GM04504 (cell line): ENCODE measurements at regions not wholly inside any gene's neighbourhood (a gene's known extent, or its start where the extent isn't known, plus 50 kb on each side); places are given as distances from the start of the nearest gene placed in this dataset.
"Not testable (repeated sequence)": the region's sequence is repeated elsewhere in the genome, so short reads cannot be mapped to it uniquely, and the experiment has no call there.

Source experiments
- DNase-seq: peaks from one replicate; pipeline ENCODE4 v3.0.0-alpha.2; 2012; ENCODE audit warnings: low read depth

GRCh38 chr5:36782612-36783011 is 94.0 kb upstream of the NIPBL start:
- not testable (repeated sequence) for DNase-seq

DNA sequence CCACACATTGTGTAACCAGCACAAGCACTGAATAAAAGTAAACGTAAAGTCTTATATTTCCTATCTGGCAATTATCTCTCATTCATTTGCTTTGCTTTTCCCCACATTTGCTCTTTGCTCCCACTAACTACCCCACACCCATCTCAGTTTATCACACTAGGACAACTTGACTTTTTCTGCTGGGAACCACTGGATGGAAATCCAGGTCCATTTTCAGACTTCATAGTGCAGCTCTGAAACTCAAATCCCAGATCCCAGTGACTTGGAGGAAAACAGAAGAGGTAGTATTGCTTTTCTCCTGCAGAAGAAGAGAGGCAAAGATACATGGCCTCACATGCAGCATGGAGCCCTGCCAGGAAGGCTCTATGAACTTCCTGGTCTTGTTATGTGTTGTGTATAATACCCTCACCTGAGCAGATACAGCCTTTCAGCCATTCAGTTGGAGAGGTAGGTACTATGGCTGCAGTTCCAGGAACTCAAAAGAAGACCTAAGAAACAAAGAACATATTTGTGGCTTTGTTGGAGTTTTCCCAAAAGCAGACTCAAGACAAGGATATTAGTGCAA is 90.0 kb upstream of the NIPBL start:
- no peak for DNase-seq

DNA sequence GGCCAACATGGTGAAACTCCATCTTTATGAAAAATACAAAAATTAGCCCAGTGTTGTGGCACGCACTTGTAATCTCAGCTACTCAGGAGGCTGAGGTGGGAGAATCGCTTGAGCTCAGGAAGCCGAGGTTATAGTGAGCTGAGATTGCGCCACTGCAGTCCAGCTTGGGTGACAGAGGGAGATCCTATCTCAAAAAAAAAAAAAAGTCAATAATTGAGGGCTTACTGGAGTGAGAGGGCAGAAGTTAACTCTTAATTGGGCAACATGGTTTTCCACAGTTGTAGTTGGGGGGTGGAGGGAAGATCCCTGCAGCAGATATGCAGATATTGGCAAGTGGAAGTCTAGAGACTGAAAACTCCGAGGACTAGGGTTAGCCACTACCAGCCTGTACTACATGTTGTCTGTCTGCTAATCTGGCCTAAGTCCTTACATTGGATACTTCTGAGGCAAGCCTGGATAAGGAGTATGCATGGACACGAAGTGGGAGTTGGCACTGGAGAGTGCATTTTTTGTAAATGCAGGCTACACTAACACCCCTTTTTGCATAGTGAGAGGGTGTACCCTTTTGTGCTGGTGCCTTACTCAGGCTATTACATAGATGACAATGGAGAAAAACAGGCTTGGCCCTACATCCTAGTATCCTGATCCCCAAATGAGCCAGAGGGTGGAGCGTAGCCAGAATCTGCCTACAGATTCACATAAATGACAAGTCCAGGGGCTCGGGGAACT is 89.0 kb upstream of the NIPBL start:
- DNase-seq = no peak

- DNase-seq = no peak
Observed at GRCh38 chr5:36790847-36791246, 85.7 kb upstream of the NIPBL start.

- no peak for DNase-seq
Observed at GRCh38 chr5:36792560-36793180, 83.9 kb upstream of the NIPBL start.

GRCh38 chr5:36795366-36795765 is 81.2 kb upstream of the NIPBL start:
- no peak for DNase-seq

DNA sequence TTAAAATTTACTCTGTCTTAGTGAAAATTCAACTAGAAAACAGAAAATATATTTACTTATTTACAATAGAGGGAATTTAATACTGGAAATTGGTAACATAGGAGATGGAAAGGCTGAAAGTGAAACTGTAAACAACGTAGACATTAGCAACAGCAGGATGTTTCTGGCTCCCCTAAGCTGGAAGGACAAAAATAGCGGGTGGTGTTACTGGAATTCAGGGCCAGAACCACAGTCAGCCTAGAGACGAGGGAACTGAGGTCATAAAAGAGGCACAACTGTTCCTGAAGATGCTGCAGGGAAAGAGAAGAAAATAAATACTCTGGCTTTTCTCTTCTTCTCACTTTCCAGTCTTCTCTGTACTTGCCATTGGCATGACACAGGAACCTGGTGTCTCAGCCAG is 80.4 kb upstream of the NIPBL start:
- DNase-seq = no peak

GRCh38 chr5:36801523-36801922 is 75.0 kb upstream of the NIPBL start:
- DNase-seq = no peak

DNA sequence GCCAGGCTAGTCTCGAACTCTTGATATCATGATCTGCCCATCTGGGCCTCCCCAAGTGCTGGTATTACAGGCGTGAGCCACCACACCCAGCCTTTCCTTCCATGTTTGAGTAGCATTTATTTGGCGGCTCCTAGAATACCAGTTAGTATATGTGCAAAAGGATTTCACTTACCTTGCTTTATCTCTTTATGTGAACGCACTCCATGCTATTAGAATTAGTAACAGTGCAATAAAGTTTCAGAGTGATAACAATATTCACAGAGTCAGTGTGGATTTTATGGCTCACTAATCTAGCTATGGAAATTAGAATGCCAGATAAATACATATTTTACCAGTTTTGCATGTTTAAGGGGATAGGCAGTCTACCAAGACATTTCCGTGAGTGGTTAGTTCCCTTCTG is 74.4 kb upstream of the NIPBL start:
- DNase-seq = no peak

DNA sequence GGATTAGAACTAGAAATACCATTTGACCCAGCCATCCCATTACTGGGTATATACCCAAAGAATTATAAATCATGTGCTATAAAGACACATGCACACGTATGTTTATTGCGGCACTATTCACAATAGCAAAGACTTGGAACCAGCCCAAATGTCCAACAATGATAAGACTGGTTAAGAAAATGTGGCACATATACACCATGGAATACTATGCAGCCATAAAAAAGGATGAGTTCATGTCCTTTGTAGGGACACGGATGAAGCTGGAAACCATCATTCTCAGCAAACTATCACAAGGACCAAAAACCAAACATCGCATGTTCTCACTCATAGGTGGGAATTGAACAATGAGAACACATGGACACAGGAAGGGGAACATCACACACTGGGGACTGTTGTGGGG is 63.3 kb upstream of the NIPBL start:
- DNase-seq = not testable (repeated sequence)

GRCh38 chr5:36815871-36816270 is 60.7 kb upstream of the NIPBL start:
- DNase-seq = no peak

DNA sequence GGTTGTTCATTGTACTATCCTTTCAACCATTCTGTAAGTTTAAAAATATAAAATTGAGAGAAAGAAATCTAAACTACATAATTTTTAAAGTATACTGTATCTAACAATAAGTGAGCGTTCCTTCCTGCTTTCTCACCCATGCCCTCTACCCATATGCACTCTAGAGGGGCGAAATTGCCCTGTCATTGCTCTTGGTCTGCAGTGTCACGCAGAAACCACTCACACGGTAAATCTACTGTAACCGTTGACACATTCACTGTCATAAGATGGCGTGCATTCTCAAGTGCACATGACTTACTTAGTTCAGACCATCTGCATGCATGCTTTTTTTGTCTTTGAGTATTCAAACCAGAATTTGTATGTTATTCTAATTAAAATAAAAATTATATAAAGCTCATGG is 55.7 kb upstream of the NIPBL start:
- no peak for DNase-seq

GRCh38 chr5:36826694-36827093 is 49.9 kb upstream of the NIPBL start:
- DNase-seq = no peak
